ENCODE measurements at regions not wholly inside any gene's neighbourhood (a gene's known extent, or its start where the extent isn't known, plus 50 kb on each side); places are given as distances from the start of the nearest gene placed in this dataset.

DNA sequence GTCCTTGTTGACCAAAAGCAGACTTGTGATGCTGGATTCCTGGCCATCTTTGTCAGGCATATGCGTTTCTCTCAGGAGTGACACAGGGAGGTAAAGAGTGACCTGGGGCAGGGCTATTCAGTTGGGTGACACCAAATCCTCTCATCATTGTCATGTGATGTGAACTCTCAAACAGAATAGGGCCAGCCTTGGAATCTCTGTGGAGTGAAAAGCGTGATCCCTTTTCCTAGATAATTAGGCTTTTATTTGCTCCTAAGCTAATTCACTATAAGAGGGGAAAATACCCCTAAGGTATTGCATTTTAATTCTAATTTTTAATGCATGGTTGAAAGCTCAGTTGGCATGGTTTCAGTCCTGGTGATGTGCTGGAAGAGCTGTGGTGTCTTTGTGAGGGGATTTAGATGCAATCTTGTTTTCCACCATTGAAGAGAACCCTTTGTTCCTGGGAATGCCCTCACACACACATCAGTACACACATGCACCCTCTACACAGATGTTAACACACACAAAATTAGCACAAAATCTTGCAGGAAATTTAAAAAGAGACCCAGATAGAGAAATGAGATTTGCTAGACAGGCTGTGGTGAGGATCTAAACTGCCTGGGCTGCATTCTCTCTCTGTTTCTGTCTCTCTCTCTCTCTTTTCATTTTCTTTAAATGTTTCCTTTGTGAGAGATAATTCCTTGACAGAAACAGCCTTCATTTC is 349.9 kb downstream of the TSN start:
- no peak for TF ChIP-seq CTCF (IDR thresholded peaks at IDR 0.05; ENCODE audit: insufficient read depth, low read length)
- no peak for TF ChIP-seq REST (IDR thresholded peaks at IDR 0.05; ENCODE audit: insufficient replicate concordance, low read depth)

All from HL-60 (cell line).